Activated naive CD4-positive, alpha-beta T cell treated with anti-CD3 and anti-CD28 coated beads, Interleukin-2, amount 50 U/mL, for 16 hours (primary cell): ENCODE measurements at regions not wholly inside any gene's neighbourhood (a gene's known extent, or its start where the extent isn't known, plus 50 kb on each side); places are given as distances from the start of the nearest gene placed in this dataset.
"Not testable (repeated sequence)": the region's sequence is repeated elsewhere in the genome, so short reads cannot be mapped to it uniquely, and the experiment has no call there.

Experiments used
- DNase-seq: peaks from one replicate; pipeline ENCODE4 v3.0.0-alpha.2; 2020

- DNase-seq = no peak
These were observed 273.5 kb downstream of the TCERG1L start for GRCh38 chr10:131038056-131038455.

- no peak for DNase-seq
These were observed 270.5 kb downstream of the TCERG1L start for GRCh38 chr10:131041031-131041430.

- no peak for DNase-seq
These were observed 270.1 kb downstream of the TCERG1L start for GRCh38 chr10:131041441-131041840.

- DNase-seq = not testable (repeated sequence)
These were observed 269.5 kb downstream of the TCERG1L start for GRCh38 chr10:131042015-131042414.
